T-helper 1 cell (primary cell): ENCODE measurements at regions not wholly inside any gene's neighbourhood (a gene's known extent, or its start where the extent isn't known, plus 50 kb on each side); places are given as distances from the start of the nearest gene placed in this dataset.
"Not testable (repeated sequence)": the region's sequence is repeated elsewhere in the genome, so short reads cannot be mapped to it uniquely, and the experiment has no call there.

Experiments used
- DNase-seq, 5 donors: peaks; one replicate each; pipeline ENCODE4 v3.0.0-alpha.2; 2012 to 2020

GRCh38 chrX:151042842-151043241, 59.7 kb downstream of the HMGB3 start:
- DNase-seq = no peak

- not testable (repeated sequence) for DNase-seq
Observed at GRCh38 chrX:151066373-151066772, 83.2 kb downstream of the HMGB3 start.

GRCh38 chrX:151073767-151074166, 90.6 kb downstream of the HMGB3 start:
- DNase-seq = no peak

GRCh38 chrX:151081016-151081415, 95.4 kb upstream of the GPR50 start:
- no peak for DNase-seq

GRCh38 chrX:151082077-151082948, 94.1 kb upstream of the GPR50 start:
- DNase-seq = peak; percentile 11 to 38 (median 32)

- DNase-seq = no peak
Observed at GRCh38 chrX:151084454-151084853, 91.9 kb upstream of the GPR50 start.

- DNase-seq = no peak
Observed at GRCh38 chrX:151085207-151085606, 91.2 kb upstream of the GPR50 start.

GRCh38 chrX:151088221-151088620, 88.2 kb upstream of the GPR50 start:
- DNase-seq = no peak

GRCh38 chrX:151099001-151099400, 77.4 kb upstream of the GPR50 start:
- no peak for DNase-seq

- DNase-seq = no peak
Observed at GRCh38 chrX:151100799-151101198, 75.6 kb upstream of the GPR50 start.

- not testable (repeated sequence) for DNase-seq
Observed at GRCh38 chrX:151113200-151113599, 63.2 kb upstream of the GPR50 start.
